Adrenal gland (tissue), 5 donors: ENCODE measurements at regions not wholly inside any gene's neighbourhood (a gene's known extent, or its start where the extent isn't known, plus 50 kb on each side); places are given as distances from the start of the nearest gene placed in this dataset.

ENCODE experiments used
- POLR2A ChIP-seq, 2 donors: fragments of 450-650 bp; IDR thresholded peaks; one replicate each; pipeline ENCODE4 v1.6.1; 2017; ENCODE audit warnings: antibody characterized with exemption in 2 of 2, mild to moderate bottlenecking in 2 of 2, moderate library complexity in 1 of 2
- TF ChIP-seq, protein P1 (sequence below), 6 experiments: fragments of 450-650 bp in 4 of 6; fragments of 200-600 bp in 2 of 6; sonication (generic) in 1 of 6; IDR thresholded peaks; 1 replicate in 5 of 6; 2 replicates in 1 of 6; pipeline versions ENCODE4 v1.5.1 to v1.8.0; 2016 to 2021; ENCODE audit warnings: antibody characterized with exemption in 6 of 6, mild to moderate bottlenecking in 2 of 6, moderate library complexity in 1 of 6
- donor health status: DM: no; HTN: no; CAD: no.

DNA sequence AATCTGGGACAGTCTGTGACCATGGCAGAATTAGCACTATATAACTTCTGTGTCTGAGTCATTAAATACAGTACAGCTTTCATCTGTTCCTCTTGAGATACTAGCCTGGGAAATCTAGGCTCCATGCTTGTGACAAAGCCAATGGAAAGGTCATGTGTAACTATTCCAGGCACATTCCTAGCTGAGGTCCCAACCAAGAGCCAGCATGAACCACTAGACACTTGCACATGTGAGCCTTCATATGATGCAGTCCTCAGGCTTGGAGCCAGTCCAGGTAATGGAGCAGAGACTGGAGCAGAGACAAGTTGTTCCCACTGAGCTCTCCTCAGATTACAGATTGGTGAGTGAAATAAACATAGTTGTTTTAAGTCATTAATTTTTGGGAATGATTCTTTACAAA lies 412.4 kb upstream of the ZNF462 start:
- TF ChIP-seq, protein P1, sequence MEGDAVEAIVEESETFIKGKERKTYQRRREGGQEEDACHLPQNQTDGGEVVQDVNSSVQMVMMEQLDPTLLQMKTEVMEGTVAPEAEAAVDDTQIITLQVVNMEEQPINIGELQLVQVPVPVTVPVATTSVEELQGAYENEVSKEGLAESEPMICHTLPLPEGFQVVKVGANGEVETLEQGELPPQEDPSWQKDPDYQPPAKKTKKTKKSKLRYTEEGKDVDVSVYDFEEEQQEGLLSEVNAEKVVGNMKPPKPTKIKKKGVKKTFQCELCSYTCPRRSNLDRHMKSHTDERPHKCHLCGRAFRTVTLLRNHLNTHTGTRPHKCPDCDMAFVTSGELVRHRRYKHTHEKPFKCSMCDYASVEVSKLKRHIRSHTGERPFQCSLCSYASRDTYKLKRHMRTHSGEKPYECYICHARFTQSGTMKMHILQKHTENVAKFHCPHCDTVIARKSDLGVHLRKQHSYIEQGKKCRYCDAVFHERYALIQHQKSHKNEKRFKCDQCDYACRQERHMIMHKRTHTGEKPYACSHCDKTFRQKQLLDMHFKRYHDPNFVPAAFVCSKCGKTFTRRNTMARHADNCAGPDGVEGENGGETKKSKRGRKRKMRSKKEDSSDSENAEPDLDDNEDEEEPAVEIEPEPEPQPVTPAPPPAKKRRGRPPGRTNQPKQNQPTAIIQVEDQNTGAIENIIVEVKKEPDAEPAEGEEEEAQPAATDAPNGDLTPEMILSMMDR (IDR thresholded peaks at IDR 0.05) = no peak
- TF ChIP-seq POLR2A (IDR thresholded peaks at IDR 0.05) = no peak
